Activated CD8-positive, alpha-beta T cell treated with anti-CD3 and anti-CD28 coated beads for 36 hours (primary cell): ENCODE measurements at regions not wholly inside any gene's neighbourhood (a gene's known extent, or its start where the extent isn't known, plus 50 kb on each side); places are given as distances from the start of the nearest gene placed in this dataset.

ENCODE experiments used
- ATAC-seq: fragments of 200-7000 bp; cut with Tn5 transposase; one replicate; pipeline ENCODE4 v1.10.0; 2021; ENCODE audit warnings: mild to moderate bottlenecking, moderate library complexity
- CTCF ChIA-PET: fragments of 350-600 bp; sonication (Branson Sonifier 250); formaldehyde crosslinking; loops from one replicate; lab custom pipeline; 2021; ENCODE audit warnings: antibody characterized with exemption; lab: Charles Lee
- POLR2A ChIA-PET: fragments of 350-600 bp; sonication (Branson Sonifier 250); formaldehyde crosslinking; loops from one replicate; lab custom pipeline; 2021; ENCODE audit warnings: antibody characterized with exemption; lab: Charles Lee
- DNase-seq: peaks from one replicate; pipeline ENCODE4 v3.0.0-alpha.2; 2020
- H3K27ac Mint-ChIP-seq: one replicate; pipeline ENCODE4 v1.8.0; 2021; ENCODE audit warnings: mild to moderate bottlenecking, mixed read lengths
- H3K27me3 Mint-ChIP-seq: one replicate; pipeline ENCODE4 v1.8.0; 2021; ENCODE audit warnings: mixed read lengths
- H3K36me3 Mint-ChIP-seq: one replicate; pipeline ENCODE4 v1.8.0; 2021; ENCODE audit warnings: low read depth, mixed read lengths
- H3K4me1 Mint-ChIP-seq: one replicate; pipeline ENCODE4 v1.8.0; 2021; ENCODE audit warnings: low read depth, mixed read lengths
- H3K4me3 Mint-ChIP-seq: one replicate; pipeline ENCODE4 v1.8.0; 2021; ENCODE audit warnings: mild to moderate bottlenecking, moderate library complexity, mixed read lengths
- H3K9me3 Mint-ChIP-seq: one replicate; pipeline ENCODE4 v1.8.0; 2021; ENCODE audit warnings: mixed read lengths
- CTCF ChIP-seq: fragments of 200-600 bp; IDR thresholded peaks from one replicate; pipeline ENCODE4 v1.8.0; 2022; ENCODE audit warnings: antibody characterized with exemption, mild to moderate bottlenecking
- intact Hi-C: fragments of 100-400 bp; cut with micrococcal nuclease; formaldehyde crosslinking; loops from one replicate; pipeline ENCODE4 v1.10.0; 2022

- DNase-seq: no peak
- no peak for ATAC-seq
- no peak for TF ChIP-seq CTCF
- no peak overlapping the region for H3K27ac Mint-ChIP-seq
- peaks cover 7% of the 10 kb centered on the region for H3K9me3 Mint-ChIP-seq
- intact Hi-C loops: no loop called here
- H3K4me3 Mint-ChIP-seq: no peak overlapping the region
- CTCF ChIA-PET: no interaction called here
- no peaks in the 10 kb centered on the region for H3K27me3 Mint-ChIP-seq
- H3K36me3 Mint-ChIP-seq: no peaks in the 10 kb centered on the region
- POLR2A ChIA-PET: no interaction called here
- H3K4me1 Mint-ChIP-seq: no peaks in the 10 kb centered on the region
Observed at GRCh38 chr4:130146773-130147172, 1050.8 kb downstream of the C4orf33 start.

DNA sequence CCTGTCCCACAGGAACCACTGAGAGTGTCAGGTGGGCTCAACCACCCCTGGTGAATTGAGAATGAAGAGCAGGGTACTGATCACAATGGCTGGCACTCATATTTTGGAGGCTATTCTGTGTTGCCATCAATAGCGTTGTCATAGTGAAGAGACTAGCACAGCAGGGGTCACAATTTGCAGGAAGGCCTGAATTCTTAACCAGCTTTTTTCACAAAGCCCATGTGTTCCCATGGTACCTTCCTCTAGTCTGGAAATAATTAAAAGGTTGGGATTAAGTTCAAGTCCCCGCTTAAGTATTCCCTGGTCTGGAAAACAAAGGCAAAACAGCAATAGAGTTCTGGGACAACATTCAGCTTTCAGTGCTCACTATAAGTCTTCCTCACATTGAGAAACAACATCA lies 1051.7 kb downstream of the C4orf33 start:
- CTCF ChIA-PET: no interaction called here
- no peak for ATAC-seq
- no peak for TF ChIP-seq CTCF
- no peaks in the 10 kb centered on the region for H3K4me1 Mint-ChIP-seq
- H3K27ac Mint-ChIP-seq: no peak overlapping the region
- no peaks in the 10 kb centered on the region for H3K36me3 Mint-ChIP-seq
- H3K4me3 Mint-ChIP-seq: no peak overlapping the region
- POLR2A ChIA-PET: no interaction called here
- DNase-seq: no peak
- intact Hi-C loops: no loop called here
- no peaks in the 10 kb centered on the region for H3K27me3 Mint-ChIP-seq
- peaks cover 9% of the 10 kb centered on the region for H3K9me3 Mint-ChIP-seq

- no peaks in the 10 kb centered on the region for H3K36me3 Mint-ChIP-seq
- CTCF ChIA-PET: no interaction called here
- TF ChIP-seq CTCF: no peak
Observed at GRCh38 chr4:130154901-130155300, 1058.9 kb downstream of the C4orf33 start.

DNA sequence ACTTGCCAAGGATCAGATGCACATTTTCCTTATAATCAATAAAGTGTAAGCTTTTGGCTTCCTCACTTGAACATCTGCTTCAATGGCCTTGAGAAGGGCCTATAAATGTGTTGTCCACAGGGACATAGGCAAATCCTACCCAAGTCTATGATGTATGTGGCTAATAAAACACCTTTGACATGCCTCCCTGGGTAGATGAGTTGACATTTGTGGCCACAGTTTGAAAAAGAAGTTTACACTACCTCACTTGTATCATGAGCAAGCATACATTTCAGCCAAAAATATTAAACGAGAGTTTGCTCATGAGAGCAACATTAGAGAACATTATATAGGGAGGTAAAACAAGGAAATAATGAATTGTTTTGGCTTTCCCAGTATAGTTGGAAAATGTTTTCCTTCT lies 1067.7 kb downstream of the C4orf33 start:
- H3K27ac Mint-ChIP-seq: no peak overlapping the region
- intact Hi-C loops: no loop called here
- CTCF ChIA-PET: no interaction called here
- no peaks in the 10 kb centered on the region for H3K4me1 Mint-ChIP-seq
- no peak overlapping the region for H3K4me3 Mint-ChIP-seq
- POLR2A ChIA-PET: no interaction called here
- no peaks in the 10 kb centered on the region for H3K36me3 Mint-ChIP-seq
- ATAC-seq: no peak
- no peak for DNase-seq
- peaks cover 11% of the 10 kb centered on the region for H3K9me3 Mint-ChIP-seq
- no peaks in the 10 kb centered on the region for H3K27me3 Mint-ChIP-seq
- TF ChIP-seq CTCF: no peak

More at GRCh38 chr4:130154901-130155300, 1058.9 kb downstream of the C4orf33 start:
- intact Hi-C loops: no loop called here
- POLR2A ChIA-PET: no interaction called here
- Mint-ChIP-seq H3K27ac (no peak overlapping the region), H3K4me1 (no peaks in the 10 kb centered on the region), H3K9me3 (peaks cover 9% of the 10 kb centered on the region), H3K4me3 (no peak overlapping the region), H3K27me3 (no peaks in the 10 kb centered on the region)
- no peak for ATAC-seq
- no peak for DNase-seq

DNA sequence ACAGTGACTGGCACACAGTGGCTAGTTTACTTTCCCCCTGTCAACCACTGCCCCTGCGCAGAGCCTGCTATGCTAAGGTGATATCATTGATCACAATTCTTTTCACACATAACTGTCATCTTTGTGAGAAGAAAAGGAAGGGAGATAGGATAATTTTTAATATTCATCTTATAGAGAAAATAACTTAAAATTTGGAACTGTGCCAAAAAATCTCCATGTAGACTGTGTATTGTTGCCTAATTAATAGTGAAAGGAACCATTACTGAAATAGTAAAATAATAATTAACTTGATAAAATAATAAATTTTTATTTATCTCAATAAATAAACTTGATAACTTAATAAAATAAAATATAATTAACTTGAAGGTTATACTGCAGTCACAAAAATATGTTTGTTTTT lies 1069.4 kb downstream of the C4orf33 start:
- ChIA-PET POLR2A (no interaction called here), CTCF (no interaction called here)
- no peak for DNase-seq
- Mint-ChIP-seq H3K27ac (no peak overlapping the region), H3K4me3 (no peak overlapping the region), H3K4me1 (no peaks in the 10 kb centered on the region), H3K36me3 (no peaks in the 10 kb centered on the region), H3K27me3 (no peaks in the 10 kb centered on the region), H3K9me3 (peaks cover 11% of the 10 kb centered on the region)
- intact Hi-C loops: no loop called here
- no peak for TF ChIP-seq CTCF
- no peak for ATAC-seq
